ENCODE measurements at regions not wholly inside any gene's neighbourhood (a gene's known extent, or its start where the extent isn't known, plus 50 kb on each side); places are given as distances from the start of the nearest gene placed in this dataset.
"Not testable (repeated sequence)": the region's sequence is repeated elsewhere in the genome, so short reads cannot be mapped to it uniquely, and the experiment has no call there.

- Histone ChIP-seq H3K36me3 (no peaks in the 10 kb centered on the region), H3K4me1 (no peaks in the 10 kb centered on the region), H3K27me3 (no peaks in the 10 kb centered on the region), H3K9me3 (no peaks in the 10 kb centered on the region), H3K4me3 (no peak overlapping the region), H3K27ac (no peak overlapping the region)
- DNase-seq (ENCODE audit: low spot score in 2 of 2): no peak
- intact Hi-C loops (cut with DNase I): no loop called here
- TF ChIP-seq CTCF (IDR thresholded peaks at IDR 0.05): no peak
Observed at GRCh38 chr21:15627823-15628222, 102.0 kb upstream of the USP25 start.

GRCh38 chr21:15631342-15631741 lies 98.4 kb upstream of the USP25 start:
- intact Hi-C loops (cut with DNase I): no loop called here
- H3K27me3 ChIP-seq: no peaks in the 10 kb centered on the region
- H3K9me3 ChIP-seq: no peaks in the 10 kb centered on the region
- no peak overlapping the region for H3K27ac ChIP-seq
- no peaks in the 10 kb centered on the region for H3K36me3 ChIP-seq
- H3K4me3 ChIP-seq: no peak overlapping the region
- DNase-seq (ENCODE audit: low spot score in 2 of 2): no peak
- H3K4me1 ChIP-seq: no peaks in the 10 kb centered on the region
- no peak for TF ChIP-seq CTCF (IDR thresholded peaks at IDR 0.05)

DNA sequence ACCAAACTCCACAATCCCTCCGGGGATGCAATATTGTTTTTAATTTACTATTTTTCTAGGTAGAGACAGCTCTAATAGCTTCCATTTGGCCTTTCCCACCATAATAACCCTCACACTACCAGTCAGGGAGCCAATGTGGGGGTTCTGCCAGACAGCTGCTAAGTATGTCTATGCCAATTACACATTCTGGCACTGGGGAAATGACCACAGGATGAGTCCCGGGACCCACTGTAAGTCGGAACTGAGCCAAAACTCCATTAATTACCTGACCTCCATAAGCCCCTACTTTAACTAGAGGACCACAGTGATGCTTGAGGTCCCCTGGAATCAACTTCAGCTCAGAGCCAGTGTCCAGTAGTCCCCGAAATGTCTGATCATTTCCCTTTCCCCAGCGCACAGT lies 95.2 kb upstream of the USP25 start:
- intact Hi-C loops (cut with DNase I); H3K4me1 ChIP-seq; H3K36me3 ChIP-seq; H3K27ac ChIP-seq; H3K9me3 ChIP-seq; H3K27me3 ChIP-seq; DNase-seq (ENCODE audit: low spot score in 2 of 2); H3K4me3 ChIP-seq: not testable (repeated sequence)

DNA sequence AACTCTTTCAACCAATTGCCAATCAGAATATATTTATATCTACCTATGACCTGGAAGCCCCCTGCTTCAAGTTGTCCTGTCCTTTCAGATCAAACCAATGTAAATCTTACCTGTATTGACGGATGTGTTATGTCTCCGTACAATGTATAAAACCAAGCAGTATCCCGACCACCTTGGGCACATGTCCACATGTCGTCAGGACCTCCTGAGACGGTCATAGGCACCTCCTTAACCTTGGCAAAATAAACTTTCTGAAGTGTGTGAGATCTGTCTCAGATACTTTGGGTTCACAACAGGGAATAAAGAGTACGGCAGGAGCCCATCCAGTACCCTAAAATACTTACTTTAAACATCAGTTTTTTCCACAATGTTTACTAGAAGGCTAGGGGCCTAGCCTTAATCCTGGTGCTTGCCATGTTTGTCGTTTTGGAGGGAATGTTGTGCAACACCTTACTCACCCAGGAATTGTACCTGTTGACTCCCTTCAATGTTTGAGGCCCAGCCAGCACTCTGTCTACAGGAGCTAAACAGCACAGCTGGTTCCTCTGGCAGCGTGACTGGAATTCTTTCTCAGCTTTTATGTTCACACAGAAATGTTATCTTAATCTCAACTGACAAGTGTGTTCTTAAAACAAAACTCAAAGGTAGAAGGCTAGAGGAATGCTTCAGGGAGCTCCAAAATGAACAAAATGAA lies 90.8 kb upstream of the USP25 start:
- Histone ChIP-seq H3K9me3 (no peaks in the 10 kb centered on the region), H3K36me3 (no peaks in the 10 kb centered on the region), H3K27ac (no peak overlapping the region), H3K4me3 (no peak overlapping the region), H3K27me3 (no peaks in the 10 kb centered on the region), H3K4me1 (no peaks in the 10 kb centered on the region)
- no peak for DNase-seq (ENCODE audit: low spot score in 2 of 2)
- intact Hi-C loops (cut with DNase I): no loop called here
- TF ChIP-seq CTCF (IDR thresholded peaks at IDR 0.05): no peak

GRCh38 chr21:15640113-15640512 lies 89.7 kb upstream of the USP25 start:
- H3K9me3 ChIP-seq; H3K4me1 ChIP-seq; H3K27me3 ChIP-seq; DNase-seq (ENCODE audit: low spot score in 2 of 2); H3K36me3 ChIP-seq; H3K4me3 ChIP-seq; intact Hi-C loops (cut with DNase I); H3K27ac ChIP-seq: not testable (repeated sequence)

DNA sequence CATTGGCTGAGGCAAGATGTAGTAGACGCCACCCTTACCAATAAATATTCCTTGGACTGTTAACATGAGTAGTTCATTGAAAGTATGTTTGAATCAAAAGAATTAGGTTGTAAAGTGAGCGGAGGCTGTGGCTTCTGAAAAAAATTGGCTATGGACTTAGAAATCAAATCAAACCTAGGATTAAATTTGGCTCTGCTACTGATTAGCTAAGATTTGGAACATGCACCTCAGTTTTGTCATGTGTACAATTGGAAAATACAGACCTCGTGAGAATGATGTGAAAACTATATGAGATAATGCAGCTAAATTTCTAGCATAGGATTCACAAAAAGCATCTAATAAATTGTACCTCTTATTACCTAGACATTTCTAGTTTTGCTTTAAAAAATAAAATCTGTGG lies 85.3 kb upstream of the USP25 start:
- no peak overlapping the region for H3K27ac ChIP-seq
- TF ChIP-seq CTCF (IDR thresholded peaks at IDR 0.05): no peak
- no peaks in the 10 kb centered on the region for H3K9me3 ChIP-seq
- H3K36me3 ChIP-seq: no peaks in the 10 kb centered on the region
- no peak for DNase-seq (ENCODE audit: low spot score in 2 of 2)
- intact Hi-C loops (cut with DNase I): no loop called here
- H3K27me3 ChIP-seq: no peaks in the 10 kb centered on the region
- no peak overlapping the region for H3K4me3 ChIP-seq
- H3K4me1 ChIP-seq: no peaks in the 10 kb centered on the region

DNA sequence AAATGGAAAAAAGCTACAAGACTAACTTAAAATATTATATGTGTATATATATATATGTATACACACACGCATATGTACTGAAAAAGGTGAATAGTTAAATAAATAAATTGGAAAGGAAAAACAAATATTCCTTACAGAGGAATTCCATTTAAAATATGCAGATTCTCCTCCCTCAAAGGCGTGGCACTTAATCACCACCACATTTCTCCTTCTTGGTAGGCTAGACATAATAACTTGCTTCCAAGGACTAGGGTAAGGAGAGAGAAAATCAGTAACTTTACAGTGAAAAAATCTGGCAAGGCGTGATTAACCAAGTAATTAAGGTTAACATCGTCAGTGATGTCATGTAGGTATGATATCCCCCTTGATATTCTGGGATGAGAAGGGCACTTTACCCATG lies 84.0 kb upstream of the USP25 start:
- no peaks in the 10 kb centered on the region for H3K27me3 ChIP-seq
- H3K4me3 ChIP-seq: no peak overlapping the region
- no peaks in the 10 kb centered on the region for H3K9me3 ChIP-seq
- no peak for TF ChIP-seq CTCF (IDR thresholded peaks at IDR 0.05)
- intact Hi-C loops (cut with DNase I): no loop called here
- DNase-seq (ENCODE audit: low spot score in 2 of 2): no peak
- no peak overlapping the region for H3K27ac ChIP-seq
- no peaks in the 10 kb centered on the region for H3K4me1 ChIP-seq
- H3K36me3 ChIP-seq: no peaks in the 10 kb centered on the region
